PC-9 (cell line): ENCODE measurements at regions not wholly inside any gene's neighbourhood (a gene's known extent, or its start where the extent isn't known, plus 50 kb on each side); places are given as distances from the start of the nearest gene placed in this dataset.

Source experiments
- EZH2 ChIP-seq: fragments of 200-600 bp; sonication (generic); IDR thresholded peaks from 2 replicates; pipeline ENCODE4 v1.8.0; 2017; ENCODE audit warnings: antibody characterized with exemption, low read depth
- TF ChIP-seq, protein P1 (sequence below): fragments of 200-600 bp; sonication (generic); conservative IDR thresholded peaks from 2 replicates; pipeline ENCODE4 v1.6.1; 2017; ENCODE audit warnings: mixed run types, antibody characterized with exemption, mild to moderate bottlenecking, moderate library complexity

- TF ChIP-seq, protein P1, sequence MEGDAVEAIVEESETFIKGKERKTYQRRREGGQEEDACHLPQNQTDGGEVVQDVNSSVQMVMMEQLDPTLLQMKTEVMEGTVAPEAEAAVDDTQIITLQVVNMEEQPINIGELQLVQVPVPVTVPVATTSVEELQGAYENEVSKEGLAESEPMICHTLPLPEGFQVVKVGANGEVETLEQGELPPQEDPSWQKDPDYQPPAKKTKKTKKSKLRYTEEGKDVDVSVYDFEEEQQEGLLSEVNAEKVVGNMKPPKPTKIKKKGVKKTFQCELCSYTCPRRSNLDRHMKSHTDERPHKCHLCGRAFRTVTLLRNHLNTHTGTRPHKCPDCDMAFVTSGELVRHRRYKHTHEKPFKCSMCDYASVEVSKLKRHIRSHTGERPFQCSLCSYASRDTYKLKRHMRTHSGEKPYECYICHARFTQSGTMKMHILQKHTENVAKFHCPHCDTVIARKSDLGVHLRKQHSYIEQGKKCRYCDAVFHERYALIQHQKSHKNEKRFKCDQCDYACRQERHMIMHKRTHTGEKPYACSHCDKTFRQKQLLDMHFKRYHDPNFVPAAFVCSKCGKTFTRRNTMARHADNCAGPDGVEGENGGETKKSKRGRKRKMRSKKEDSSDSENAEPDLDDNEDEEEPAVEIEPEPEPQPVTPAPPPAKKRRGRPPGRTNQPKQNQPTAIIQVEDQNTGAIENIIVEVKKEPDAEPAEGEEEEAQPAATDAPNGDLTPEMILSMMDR = no peak
- no peak for TF ChIP-seq EZH2
Observed at GRCh38 chr7:32643194-32643593, 147.9 kb downstream of the AVL9 start.
